SU-DHL-6 (cell line): ENCODE measurements at regions not wholly inside any gene's neighbourhood (a gene's known extent, or its start where the extent isn't known, plus 50 kb on each side); places are given as distances from the start of the nearest gene placed in this dataset.

Experiments used
- CTCF ChIP-seq: fragments of 200-600 bp; sonication (generic); IDR thresholded peaks from one replicate; pipeline ENCODE4 v1.5.1; 2017; ENCODE audit warnings: antibody characterized with exemption, mild to moderate bottlenecking, low read length, moderate library complexity; ENCODE audit not compliant: insufficient read depth, poor library complexity, severe bottlenecking
- EZH2phosphoT487 ChIP-seq: fragments of 200-600 bp; sonication (generic), shearing (Covaris generic); conservative IDR thresholded peaks from 2 replicates; pipeline ENCODE4 v1.6.1; 2018; ENCODE audit warnings: mild to moderate bottlenecking, antibody characterized with exemption, low read length, moderate library complexity, mixed read lengths

- TF ChIP-seq CTCF = no peak
- no peak for TF ChIP-seq EZH2phosphoT487
Measured at GRCh38 chr7:80991654-80992053, 72.8 kb upstream of the SEMA3C start.
